ENCODE measurements at regions not wholly inside any gene's neighbourhood (a gene's known extent, or its start where the extent isn't known, plus 50 kb on each side); places are given as distances from the start of the nearest gene placed in this dataset.

DNA sequence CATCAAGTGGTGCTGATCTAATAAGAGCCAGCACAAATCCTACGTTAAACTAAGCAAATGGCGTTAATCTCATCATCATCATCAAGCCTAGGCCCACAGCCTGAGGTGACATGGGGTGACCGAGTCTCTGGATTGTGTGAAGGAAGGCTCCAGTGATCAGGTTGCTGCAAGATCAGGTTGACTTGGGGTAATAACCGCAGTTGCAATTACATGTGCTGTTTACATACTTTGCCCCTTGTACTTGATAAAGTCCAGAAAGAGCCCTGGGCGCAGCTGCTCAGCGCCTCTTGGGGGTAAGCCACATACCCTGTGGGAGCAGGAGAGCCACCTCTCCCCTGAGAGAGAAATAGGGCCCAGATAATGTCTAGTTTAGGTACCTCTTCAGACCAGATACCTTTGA is 228.1 kb downstream of the WDR11 start:
- TF ChIP-seq, protein P1, sequence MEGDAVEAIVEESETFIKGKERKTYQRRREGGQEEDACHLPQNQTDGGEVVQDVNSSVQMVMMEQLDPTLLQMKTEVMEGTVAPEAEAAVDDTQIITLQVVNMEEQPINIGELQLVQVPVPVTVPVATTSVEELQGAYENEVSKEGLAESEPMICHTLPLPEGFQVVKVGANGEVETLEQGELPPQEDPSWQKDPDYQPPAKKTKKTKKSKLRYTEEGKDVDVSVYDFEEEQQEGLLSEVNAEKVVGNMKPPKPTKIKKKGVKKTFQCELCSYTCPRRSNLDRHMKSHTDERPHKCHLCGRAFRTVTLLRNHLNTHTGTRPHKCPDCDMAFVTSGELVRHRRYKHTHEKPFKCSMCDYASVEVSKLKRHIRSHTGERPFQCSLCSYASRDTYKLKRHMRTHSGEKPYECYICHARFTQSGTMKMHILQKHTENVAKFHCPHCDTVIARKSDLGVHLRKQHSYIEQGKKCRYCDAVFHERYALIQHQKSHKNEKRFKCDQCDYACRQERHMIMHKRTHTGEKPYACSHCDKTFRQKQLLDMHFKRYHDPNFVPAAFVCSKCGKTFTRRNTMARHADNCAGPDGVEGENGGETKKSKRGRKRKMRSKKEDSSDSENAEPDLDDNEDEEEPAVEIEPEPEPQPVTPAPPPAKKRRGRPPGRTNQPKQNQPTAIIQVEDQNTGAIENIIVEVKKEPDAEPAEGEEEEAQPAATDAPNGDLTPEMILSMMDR (optimal IDR thresholded peaks at IDR 0.05 in 1 of 3, IDR thresholded peaks at IDR 0.05 in 1 of 3, conservative IDR thresholded peaks at IDR 0.05 in 1 of 3; ENCODE audit: extremely low read depth in 1 of 3, insufficient read depth in 2 of 3, low read length in 3 of 3), result no peak
- TF ChIP-seq EZH2 (IDR thresholded peaks at IDR 0.05; ENCODE audit: low read length), result no peak
